ENCODE measurements at regions not wholly inside any gene's neighbourhood (a gene's known extent, or its start where the extent isn't known, plus 50 kb on each side); places are given as distances from the start of the nearest gene placed in this dataset.

GRCh38 chr2:43127208-43127940 lies 99.0 kb downstream of the ZFP36L2 start:
- peak in 7 of 8 donors; percentile 14 to 50 (median 43) for ATAC-seq
- DNase-seq = peak; percentile 63 to 84
- H3K27ac ChIP-seq = peak overlapping the region in 4 of 10 donors; percentile 10 to 89 (median 30)
- peak; percentile 38 to 74 (median 63) for TF ChIP-seq CTCF (IDR thresholded peaks at IDR 0.05)
- peak overlapping the region in 1 of 10 donors; percentile 10 for H3K4me3 ChIP-seq
- no peaks in the 10 kb centered on the region for H3K27me3 ChIP-seq
- WGBS, 2 donors = 66 to 75% methylated on average over 24 of the region's 24 CpGs
- intact Hi-C loops (cut with DNase I) = loop anchor here in 5 of 10 donors (5.0 to 10.0 kb wide), 6 partner anchors 100 to 360 kb away; no protein-coding TSS in a partner anchor
- H3K36me3 ChIP-seq = no peaks in the 10 kb centered on the region
- no peaks in the 10 kb centered on the region for H3K9me3 ChIP-seq
- H3K4me1 ChIP-seq = peaks cover 19 to 68% (median 47%) of the 10 kb centered on the region in 9 donors

- H3K4me1 ChIP-seq = peaks cover 17 to 63% (median 43%) of the 10 kb centered on the region in 9 donors
- no peak for ATAC-seq
- no peaks in the 10 kb centered on the region for H3K27me3 ChIP-seq
- peak overlapping the region in 2 of 10 donors; percentile 31 to 89 for H3K27ac ChIP-seq
- intact Hi-C loops (cut with DNase I) = loop anchor here in 5 of 10 donors (5.0 to 10.0 kb wide), 6 partner anchors 100 to 360 kb away; no protein-coding TSS in a partner anchor
- no peak for TF ChIP-seq CTCF (IDR thresholded peaks at IDR 0.05)
- H3K4me3 ChIP-seq = no peak overlapping the region
- H3K9me3 ChIP-seq = no peaks in the 10 kb centered on the region
- no peak for DNase-seq
- no peaks in the 10 kb centered on the region for H3K36me3 ChIP-seq
- 90 to 92% methylated on average over 14 of the region's 14 CpGs for WGBS, 2 donors
Observed at GRCh38 chr2:43126817-43127207, 99.6 kb downstream of the ZFP36L2 start.

DNA sequence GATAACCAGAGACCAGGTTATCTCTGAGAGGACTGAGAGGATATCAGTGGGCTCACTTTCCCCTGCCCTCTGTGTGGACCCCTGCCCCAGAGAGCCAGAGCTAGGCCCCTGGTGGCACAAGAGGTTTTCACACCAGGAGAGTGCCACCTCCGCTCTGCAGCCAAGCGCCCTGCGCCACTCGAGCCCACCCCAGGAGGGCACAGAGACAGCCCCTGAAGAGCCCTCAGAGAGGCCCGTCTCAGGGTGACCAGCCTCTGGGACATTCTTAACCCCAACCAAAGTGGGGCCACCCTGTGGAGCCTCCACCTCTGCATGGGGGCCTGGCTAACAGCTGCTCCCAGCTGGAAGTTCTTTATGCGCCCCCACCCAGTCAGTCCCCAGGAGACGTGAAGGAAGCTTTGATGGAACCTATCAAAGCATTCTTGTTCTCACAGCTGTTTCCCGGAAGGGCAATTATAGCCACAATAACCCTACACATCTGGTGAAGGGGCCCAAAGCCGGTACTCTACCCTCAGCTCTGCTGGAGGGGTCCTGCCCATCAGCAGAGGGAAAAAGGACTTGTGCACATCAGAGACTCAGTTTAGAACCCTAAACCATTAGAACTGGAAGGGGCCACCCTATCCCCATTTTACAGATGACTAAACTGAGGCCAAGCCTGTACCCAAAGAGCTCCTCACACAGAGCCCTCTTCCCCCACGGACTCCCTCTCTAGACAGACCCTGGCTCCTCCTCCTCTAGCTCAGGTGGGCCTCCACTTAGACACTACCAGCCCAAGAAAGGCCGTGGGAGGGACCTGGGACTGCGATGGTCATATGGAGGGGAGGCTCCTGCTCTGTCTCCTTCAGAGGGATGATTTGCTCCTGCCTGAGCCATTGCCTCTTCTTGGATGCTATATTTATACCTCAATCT lies 101.1 kb downstream of the ZFP36L2 start:
- no peak for DNase-seq
- WGBS, 2 donors = 73 to 81% methylated on average over 12 of the region's 12 CpGs
- Histone ChIP-seq H3K27ac (no peak overlapping the region), H3K4me1 (peaks cover 7 to 54% (median 35%) of the 10 kb centered on the region in 9 donors), H3K36me3 (no peaks in the 10 kb centered on the region), H3K27me3 (no peaks in the 10 kb centered on the region), H3K4me3 (no peak overlapping the region), H3K9me3 (no peaks in the 10 kb centered on the region)
- TF ChIP-seq CTCF (IDR thresholded peaks at IDR 0.05) = no peak
- ATAC-seq = peak in 1 of 8 donors; percentile 15
- intact Hi-C loops (cut with DNase I) = loop anchor here in 5 of 10 donors (5.0 to 10.0 kb wide), 6 partner anchors 98 to 362 kb away; no protein-coding TSS in a partner anchor

- TF ChIP-seq CTCF (IDR thresholded peaks at IDR 0.05) = no peak
- no peaks in the 10 kb centered on the region for H3K36me3 ChIP-seq
- H3K27me3 ChIP-seq = no peaks in the 10 kb centered on the region
- H3K27ac ChIP-seq = no peak overlapping the region
- peaks cover 0 to 4% (median 0%) of the 10 kb centered on the region in 11 donors for H3K9me3 ChIP-seq
- H3K4me1 ChIP-seq = peaks cover 2 to 47% (median 29%) of the 10 kb centered on the region in 9 donors
- WGBS, 2 donors = 85 to 92% methylated on average over 8 of the region's 8 CpGs
- intact Hi-C loops (cut with DNase I) = loop anchor here in 5 of 10 donors (5.0 to 10.0 kb wide), 6 partner anchors 97 to 363 kb away; no protein-coding TSS in a partner anchor
- no peak for DNase-seq
- no peak overlapping the region for H3K4me3 ChIP-seq
- no peak for ATAC-seq
Observed at GRCh38 chr2:43124687-43125057, 101.7 kb downstream of the ZFP36L2 start.

Data from heart right ventricle (tissue), 16 donors.